Kidney epithelial cell (primary cell): ENCODE measurements at regions not wholly inside any gene's neighbourhood (a gene's known extent, or its start where the extent isn't known, plus 50 kb on each side); places are given as distances from the start of the nearest gene placed in this dataset.
A peak's percentile ranks its signal among the peaks of the same experiment; 100 is the strongest.

ENCODE experiments used
- DNase-seq: peaks from one replicate; pipeline ENCODE4 v3.0.0-alpha.2; 2010; ENCODE audit warnings: low read depth
- H3K27me3 ChIP-seq: 2 replicates; pipeline ENCODE4 v1.6.0; 2011; ENCODE audit warnings: low read length; ENCODE audit not compliant: control insufficient read depth, insufficient read depth
- H3K36me3 ChIP-seq: 2 replicates; pipeline ENCODE4 v1.5.1; 2011; ENCODE audit warnings: low read length; ENCODE audit not compliant: control insufficient read depth, insufficient read depth
- H3K4me3 ChIP-seq: 2 replicates; pipeline ENCODE4 v1.5.1; 2011; ENCODE audit warnings: low read depth, mild to moderate bottlenecking, control low read depth, low read length
- CTCF ChIP-seq: IDR thresholded peaks from 2 replicates; pipeline ENCODE4 v1.5.1; 2011; ENCODE audit warnings: mild to moderate bottlenecking, moderate library complexity, low read length, control low read depth, inconsistent platforms; ENCODE audit not compliant: insufficient read depth, poor library complexity, severe bottlenecking

GRCh38 chr22:47310601-47311000 is 548.2 kb downstream of the TBC1D22A start:
- Histone ChIP-seq H3K4me3 (no peak overlapping the region), H3K36me3 (no peaks in the 10 kb centered on the region), H3K27me3 (no peaks in the 10 kb centered on the region)
- peak; percentile 43 for DNase-seq
- no peak for TF ChIP-seq CTCF

GRCh38 chr22:47309946-47310345 is 547.5 kb downstream of the TBC1D22A start:
- Histone ChIP-seq H3K27me3 (no peaks in the 10 kb centered on the region), H3K36me3 (no peaks in the 10 kb centered on the region), H3K4me3 (no peak overlapping the region)
- TF ChIP-seq CTCF: no peak
- no peak for DNase-seq

GRCh38 chr22:47309476-47309875 is 547.0 kb downstream of the TBC1D22A start:
- DNase-seq: no peak
- no peak overlapping the region for H3K4me3 ChIP-seq
- H3K36me3 ChIP-seq: no peaks in the 10 kb centered on the region
- no peaks in the 10 kb centered on the region for H3K27me3 ChIP-seq
- no peak for TF ChIP-seq CTCF

- Histone ChIP-seq H3K27me3 (no peaks in the 10 kb centered on the region), H3K4me3 (no peak overlapping the region), H3K36me3 (no peaks in the 10 kb centered on the region)
- no peak for TF ChIP-seq CTCF
- no peak for DNase-seq
Measured at GRCh38 chr22:47308886-47309285, 546.4 kb downstream of the TBC1D22A start.

- Histone ChIP-seq H3K27me3 (no peaks in the 10 kb centered on the region), H3K4me3 (no peak overlapping the region), H3K36me3 (no peaks in the 10 kb centered on the region)
- no peak for TF ChIP-seq CTCF
- no peak for DNase-seq
Measured at GRCh38 chr22:47307822-47308221, 545.4 kb downstream of the TBC1D22A start.

- no peaks in the 10 kb centered on the region for H3K36me3 ChIP-seq
- no peaks in the 10 kb centered on the region for H3K27me3 ChIP-seq
- no peak for TF ChIP-seq CTCF
- DNase-seq: no peak
- no peak overlapping the region for H3K4me3 ChIP-seq
Measured at GRCh38 chr22:47307326-47307725, 544.9 kb downstream of the TBC1D22A start.
